ENCODE measurements at regions not wholly inside any gene's neighbourhood (a gene's known extent, or its start where the extent isn't known, plus 50 kb on each side); places are given as distances from the start of the nearest gene placed in this dataset.

- TF ChIP-seq EZH2phosphoT487 (IDR thresholded peaks at IDR 0.05; ENCODE audit: low read depth, severe bottlenecking, unreplicated experiment): no peak
- no peak for TF ChIP-seq CTCF (IDR thresholded peaks at IDR 0.05; ENCODE audit: poor library complexity)
- no peak for TF ChIP-seq EZH2 (IDR thresholded peaks at IDR 0.05; ENCODE audit: borderline replicate concordance)
Measured at GRCh38 chr3:106210923-106211322, 342.1 kb upstream of the CBLB start.
